ENCODE measurements at regions not wholly inside any gene's neighbourhood (a gene's known extent, or its start where the extent isn't known, plus 50 kb on each side); places are given as distances from the start of the nearest gene placed in this dataset.

DNA sequence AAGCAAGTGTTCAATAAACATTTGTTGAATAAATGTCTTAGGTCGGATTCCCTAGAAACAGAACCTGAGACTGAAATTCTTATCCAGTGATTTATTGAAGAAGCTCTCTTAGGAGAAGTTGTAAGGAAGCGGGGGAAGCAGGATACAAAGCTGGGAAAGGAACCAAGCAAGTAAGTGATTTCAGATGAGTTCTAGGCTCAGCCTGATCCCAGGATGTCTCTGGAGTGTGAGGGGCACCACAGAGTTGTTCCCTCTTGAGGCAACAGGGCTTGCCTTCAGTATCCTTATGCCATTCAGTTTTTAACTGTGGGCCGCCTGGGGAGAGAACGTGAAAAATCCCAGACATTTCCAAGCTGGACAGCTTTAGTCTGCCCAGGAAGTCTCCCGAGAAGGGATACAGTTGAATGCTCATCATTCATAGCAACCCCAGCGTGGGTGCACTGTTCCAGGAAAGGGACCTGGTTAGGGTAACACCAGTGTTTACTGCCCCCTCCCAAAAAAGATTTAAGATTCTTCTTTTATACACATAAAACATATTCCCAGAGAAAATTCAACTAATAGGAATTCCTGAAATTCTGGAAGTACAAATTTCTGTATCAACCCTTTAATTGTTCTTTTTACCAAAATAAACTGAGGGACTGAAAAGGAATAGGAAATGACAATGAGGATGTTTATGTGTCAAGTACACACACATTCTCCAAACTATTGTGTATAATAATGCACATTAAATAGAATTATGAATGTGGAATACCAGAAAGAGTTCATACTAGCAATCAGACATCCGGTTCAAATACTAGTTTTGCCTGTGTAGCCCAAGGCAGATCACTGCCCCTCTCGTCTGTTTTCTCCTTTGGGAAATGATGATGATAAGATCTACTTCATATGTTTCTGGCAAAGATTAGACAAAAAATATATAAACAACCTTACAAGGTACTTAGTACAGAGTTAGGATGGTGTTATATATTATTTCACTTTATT is 592.1 kb upstream of the CDH2 start:
- Histone ChIP-seq H3K4me3 (no peak overlapping the region), H3K36me3 (ENCODE audit: low read depth) (no peaks in the 10 kb centered on the region), H3K9me3 (peaks cover 8% of the 10 kb centered on the region), H3K4me1 (ENCODE audit: low read depth) (no peaks in the 10 kb centered on the region)
- ATAC-seq (no peak), DNase-seq (no peak)
- intact Hi-C loops (cut with DNase I, micrococcal nuclease) = no loop called here
- no peak for TF ChIP-seq CTCF (IDR thresholded peaks at IDR 0.05)

DNA sequence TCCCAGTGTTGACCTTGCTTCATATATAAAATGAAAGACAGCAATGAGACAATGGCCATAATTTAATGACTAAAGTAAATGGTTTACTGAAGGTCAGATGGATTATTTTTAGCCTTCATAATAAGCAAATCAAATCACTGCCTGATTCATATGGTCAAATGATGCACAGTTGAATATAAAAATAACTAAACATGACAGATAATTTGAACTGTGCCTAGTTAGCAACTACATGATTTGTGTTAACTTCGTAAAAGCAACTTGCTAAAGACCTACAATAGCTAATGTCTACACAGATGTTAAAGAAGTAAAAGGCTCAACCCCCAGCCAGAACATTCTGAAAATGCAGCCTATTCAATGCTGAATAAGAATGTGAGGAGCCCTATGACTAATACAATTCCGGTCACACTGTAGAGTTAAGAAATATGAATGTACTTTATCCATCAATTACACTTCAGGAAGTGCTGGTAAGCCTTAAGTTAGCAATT is 590.8 kb upstream of the CDH2 start:
- TF ChIP-seq CTCF (IDR thresholded peaks at IDR 0.05) = no peak
- no peak for DNase-seq
- H3K4me1 ChIP-seq (ENCODE audit: low read depth) = no peaks in the 10 kb centered on the region
- H3K9me3 ChIP-seq = peaks cover 12% of the 10 kb centered on the region
- intact Hi-C loops (cut with DNase I, micrococcal nuclease) = no loop called here
- no peaks in the 10 kb centered on the region for H3K36me3 ChIP-seq (ENCODE audit: low read depth)
- ATAC-seq = no peak
- no peak overlapping the region for H3K4me3 ChIP-seq

DNA sequence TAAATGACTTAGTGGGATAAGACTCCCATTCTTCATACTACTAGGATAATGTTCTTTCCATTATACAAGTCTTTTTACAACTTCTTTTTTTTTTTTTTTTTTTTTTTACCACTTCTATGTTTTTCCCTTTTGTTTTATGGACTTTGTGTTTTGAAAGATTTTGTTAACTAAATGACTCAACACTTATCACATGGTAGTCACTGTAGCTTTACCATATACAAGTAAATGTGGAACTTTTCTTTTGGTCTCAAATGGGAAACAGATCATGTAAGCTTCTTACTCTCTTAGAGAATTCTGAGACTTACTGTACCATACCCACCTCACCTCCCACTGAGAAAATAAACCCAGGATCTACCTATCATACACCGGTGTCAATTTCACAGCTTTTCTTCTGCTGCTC is 590.3 kb upstream of the CDH2 start:
- no peak for TF ChIP-seq CTCF (IDR thresholded peaks at IDR 0.05)
- ATAC-seq = no peak
- no peaks in the 10 kb centered on the region for H3K4me1 ChIP-seq (ENCODE audit: low read depth)
- H3K36me3 ChIP-seq (ENCODE audit: low read depth) = no peaks in the 10 kb centered on the region
- intact Hi-C loops (cut with DNase I, micrococcal nuclease) = no loop called here
- H3K9me3 ChIP-seq = peaks cover 12% of the 10 kb centered on the region
- H3K4me3 ChIP-seq = no peak overlapping the region
- DNase-seq = no peak

DNA sequence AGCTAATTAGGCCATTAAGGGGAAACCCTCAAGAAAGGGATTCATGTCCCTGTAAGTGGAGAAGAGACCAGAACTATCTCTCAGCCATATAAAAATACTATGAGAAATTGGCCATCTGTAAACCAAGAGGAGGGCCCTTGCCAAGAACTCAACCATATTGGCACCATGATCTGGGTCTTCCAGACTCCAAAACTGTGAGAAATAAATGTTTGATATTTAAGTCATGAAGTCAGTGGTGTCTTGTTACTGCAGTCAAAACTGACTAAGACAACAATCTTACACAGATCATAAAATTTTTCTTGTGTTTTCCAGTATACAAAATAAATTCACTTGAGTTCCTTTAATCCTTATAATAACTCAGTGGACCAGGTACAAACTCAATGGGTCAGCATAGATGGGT is 589.8 kb upstream of the CDH2 start:
- TF ChIP-seq CTCF (IDR thresholded peaks at IDR 0.05) = no peak

GRCh38 chr18:28766027-28766426 is 589.1 kb upstream of the CDH2 start:
- Histone ChIP-seq H3K9me3 (peaks cover 14% of the 10 kb centered on the region), H3K4me1 (ENCODE audit: low read depth) (no peaks in the 10 kb centered on the region), H3K4me3 (no peak overlapping the region), H3K36me3 (ENCODE audit: low read depth) (no peaks in the 10 kb centered on the region)
- intact Hi-C loops (cut with DNase I, micrococcal nuclease) = no loop called here
- DNase-seq (no peak), ATAC-seq (no peak)
- TF ChIP-seq CTCF (IDR thresholded peaks at IDR 0.05) = no peak

More for the DNA sequence above, 589.8 kb upstream of the CDH2 start:
- H3K9me3 ChIP-seq = peaks cover 14% of the 10 kb centered on the region
- DNase-seq (no peak), ATAC-seq (no peak)
- no peaks in the 10 kb centered on the region for H3K36me3 ChIP-seq (ENCODE audit: low read depth)
- no peak overlapping the region for H3K4me3 ChIP-seq
- no peaks in the 10 kb centered on the region for H3K4me1 ChIP-seq (ENCODE audit: low read depth)
- intact Hi-C loops (cut with DNase I, micrococcal nuclease) = no loop called here

All from mucosa of descending colon (tissue), 3 donors.